GM06990 (cell line): ENCODE measurements at regions not wholly inside any gene's neighbourhood (a gene's known extent, or its start where the extent isn't known, plus 50 kb on each side); places are given as distances from the start of the nearest gene placed in this dataset.

ENCODE experiments used
- DNase-seq: peaks from one replicate; pipeline ENCODE4 v3.0.0-alpha.2; 2011; ENCODE audit not compliant: insufficient read length; ENCODE audit errors: extremely low read depth
- H3K27me3 ChIP-seq: replicated peaks from 2 replicates; pipeline ENCODE4 v1.6.0; 2011; ENCODE audit warnings: low read length; ENCODE audit not compliant: control insufficient read depth, insufficient read depth
- H3K36me3 ChIP-seq: 2 replicates; pipeline ENCODE4 v1.5.1; 2011; ENCODE audit warnings: low read length; ENCODE audit not compliant: control insufficient read depth, insufficient read depth
- H3K4me3 ChIP-seq: replicated peaks from 2 replicates; pipeline ENCODE4 v1.5.1; 2011; ENCODE audit warnings: low read depth, mild to moderate bottlenecking, control low read depth, low read length
- TF ChIP-seq, protein P1 (sequence below): IDR thresholded peaks from 2 replicates; pipeline ENCODE4 v1.5.1; 2011; ENCODE audit warnings: low read length, control low read depth, mild to moderate bottlenecking, inconsistent platforms; ENCODE audit not compliant: insufficient read depth, poor library complexity, severe bottlenecking

- H3K36me3 ChIP-seq = no peaks in the 10 kb centered on the region
- TF ChIP-seq, protein P1, sequence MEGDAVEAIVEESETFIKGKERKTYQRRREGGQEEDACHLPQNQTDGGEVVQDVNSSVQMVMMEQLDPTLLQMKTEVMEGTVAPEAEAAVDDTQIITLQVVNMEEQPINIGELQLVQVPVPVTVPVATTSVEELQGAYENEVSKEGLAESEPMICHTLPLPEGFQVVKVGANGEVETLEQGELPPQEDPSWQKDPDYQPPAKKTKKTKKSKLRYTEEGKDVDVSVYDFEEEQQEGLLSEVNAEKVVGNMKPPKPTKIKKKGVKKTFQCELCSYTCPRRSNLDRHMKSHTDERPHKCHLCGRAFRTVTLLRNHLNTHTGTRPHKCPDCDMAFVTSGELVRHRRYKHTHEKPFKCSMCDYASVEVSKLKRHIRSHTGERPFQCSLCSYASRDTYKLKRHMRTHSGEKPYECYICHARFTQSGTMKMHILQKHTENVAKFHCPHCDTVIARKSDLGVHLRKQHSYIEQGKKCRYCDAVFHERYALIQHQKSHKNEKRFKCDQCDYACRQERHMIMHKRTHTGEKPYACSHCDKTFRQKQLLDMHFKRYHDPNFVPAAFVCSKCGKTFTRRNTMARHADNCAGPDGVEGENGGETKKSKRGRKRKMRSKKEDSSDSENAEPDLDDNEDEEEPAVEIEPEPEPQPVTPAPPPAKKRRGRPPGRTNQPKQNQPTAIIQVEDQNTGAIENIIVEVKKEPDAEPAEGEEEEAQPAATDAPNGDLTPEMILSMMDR = no peak
- no peaks in the 10 kb centered on the region for H3K27me3 ChIP-seq
- no peak for DNase-seq
- H3K4me3 ChIP-seq = no peak overlapping the region
Observed at GRCh38 chr1:8159470-8160024, 133.4 kb upstream of the ERRFI1 start.

DNA sequence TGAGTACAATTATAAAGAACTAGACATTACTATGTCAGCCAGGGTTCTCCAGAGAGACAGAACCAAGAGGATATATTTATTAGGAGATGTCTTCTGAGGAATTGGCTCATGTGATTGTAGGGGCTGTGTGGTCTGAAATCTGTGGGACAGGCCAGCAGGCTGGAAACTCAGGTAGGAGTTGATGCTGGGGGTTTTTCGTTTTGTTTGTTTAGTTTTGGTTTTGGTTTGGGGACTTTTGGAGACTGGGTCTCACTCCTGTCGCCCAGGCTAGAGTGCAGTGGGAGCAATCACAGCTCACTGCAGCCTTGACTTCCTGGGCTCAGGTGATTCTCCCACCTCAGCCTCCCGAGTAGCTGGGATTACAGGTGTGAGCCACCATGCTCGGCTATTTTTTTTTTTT is 132.9 kb upstream of the ERRFI1 start:
- Histone ChIP-seq H3K27me3 (no peaks in the 10 kb centered on the region), H3K36me3 (no peaks in the 10 kb centered on the region), H3K4me3 (no peak overlapping the region)
- DNase-seq = no peak
- TF ChIP-seq, protein P1 = no peak

DNA sequence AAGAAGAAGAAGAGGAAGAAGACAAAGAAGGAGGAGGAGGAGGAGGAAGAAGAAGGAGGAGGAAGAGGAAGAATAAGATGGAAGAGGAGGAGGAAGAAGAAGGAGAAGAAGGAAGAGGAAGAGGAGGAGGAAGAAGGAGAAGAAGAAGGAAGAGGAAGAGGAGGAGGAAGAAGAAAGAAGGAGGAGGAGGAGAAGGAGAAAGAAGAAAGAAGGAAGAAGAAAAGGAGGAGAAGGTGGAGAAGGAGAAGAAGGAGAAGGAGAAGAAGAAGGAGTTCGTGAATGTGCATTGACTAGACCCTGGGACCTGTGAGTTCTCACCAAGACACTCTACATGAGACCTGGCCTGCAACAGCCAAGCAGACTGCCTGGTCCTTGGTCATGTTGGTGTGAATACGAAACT is 131.7 kb upstream of the ERRFI1 start:
- Histone ChIP-seq H3K27me3 (no peaks in the 10 kb centered on the region), H3K4me3 (no peak overlapping the region), H3K36me3 (no peaks in the 10 kb centered on the region)
- DNase-seq = no peak
- TF ChIP-seq, protein P1 = no peak

DNA sequence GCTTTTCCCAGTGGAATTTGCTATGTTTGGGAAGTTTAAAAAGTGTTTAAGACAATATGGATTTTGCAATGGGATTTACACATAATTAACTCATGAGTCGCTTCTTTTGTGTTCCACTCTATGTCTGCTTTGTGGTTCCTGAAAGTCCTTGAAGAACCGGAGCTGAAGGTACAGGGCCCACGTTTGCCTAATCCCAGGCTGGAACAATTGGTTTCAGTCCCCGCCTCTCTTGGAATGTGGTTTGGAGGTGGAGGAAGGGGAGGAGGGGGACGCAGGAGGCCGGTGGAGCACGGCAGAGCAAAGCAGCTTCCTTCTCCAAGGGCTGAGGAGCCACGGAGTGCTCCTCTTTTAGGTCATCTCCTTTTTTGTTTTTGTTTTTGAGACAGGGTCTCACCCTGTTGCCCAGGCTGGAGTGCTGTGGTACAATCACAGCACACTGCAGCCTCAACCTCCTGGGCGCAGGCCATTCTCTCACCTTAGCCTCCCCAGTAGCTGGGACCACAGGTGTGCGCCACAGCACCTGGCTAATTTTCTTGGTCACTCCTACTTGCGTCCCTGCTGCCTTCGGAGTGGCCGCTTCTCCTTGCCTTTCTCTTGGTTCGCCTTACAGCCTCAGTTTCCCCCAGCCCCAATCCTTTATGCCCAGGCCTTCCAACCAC is 129.5 kb upstream of the ERRFI1 start:
- no peak for DNase-seq
- TF ChIP-seq, protein P1 = no peak
- Histone ChIP-seq H3K4me3 (no peak overlapping the region), H3K36me3 (no peaks in the 10 kb centered on the region), H3K27me3 (no peaks in the 10 kb centered on the region)

DNA sequence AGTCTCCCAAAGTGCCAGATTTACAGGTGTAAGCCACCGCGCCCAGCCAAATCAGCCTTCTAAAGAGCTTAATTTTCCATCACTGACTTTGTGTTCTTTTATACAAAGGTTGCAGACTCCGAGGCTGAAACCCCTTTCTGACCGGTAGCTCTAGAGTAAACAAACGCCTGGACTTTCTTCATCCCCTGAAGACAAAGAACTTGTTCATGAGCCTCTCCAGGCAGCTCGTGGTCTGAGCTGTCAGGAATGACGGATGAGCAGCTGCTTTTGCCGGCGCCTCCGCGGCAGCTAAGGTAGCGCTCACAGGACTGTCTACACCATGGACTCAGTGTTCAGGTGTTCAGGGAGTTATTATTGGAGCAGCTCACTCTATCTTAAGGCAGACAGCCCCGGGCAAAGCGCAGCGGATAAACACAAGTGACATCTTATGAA is 128.5 kb upstream of the ERRFI1 start:
- TF ChIP-seq, protein P1 = no peak
- H3K27me3 ChIP-seq = no peaks in the 10 kb centered on the region
- no peaks in the 10 kb centered on the region for H3K36me3 ChIP-seq
- H3K4me3 ChIP-seq = no peak overlapping the region
- no peak for DNase-seq
